A549 (cell line): ENCODE measurements at regions not wholly inside any gene's neighbourhood (a gene's known extent, or its start where the extent isn't known, plus 50 kb on each side); places are given as distances from the start of the nearest gene placed in this dataset.

Experiments used
- BHLHE40 ChIP-seq: IDR thresholded peaks from 2 replicates; pipeline ENCODE4 v1.6.1; 2012; ENCODE audit warnings: low read depth, low read length, inconsistent platforms
- RAD21 ChIP-seq, 2 experiments: fragments of >200 bp in 1 of 2; sonication (Bioruptor Twin) in 1 of 2; formaldehyde crosslinking in 1 of 2; IDR thresholded peaks in 1 of 2; conservative IDR thresholded peaks in 1 of 2; 2 replicates in 1 of 2; 3 replicates in 1 of 2; pipeline ENCODE4 v1.6.1; 2012 to 2018; ENCODE audit warnings: inconsistent platforms in 1 of 2

GRCh38 chr13:62320129-62321108 is 904.8 kb upstream of the PCDH20 start:
- TF ChIP-seq BHLHE40 (no peak), RAD21 (conservative IDR thresholded peaks at IDR 0.05 in 1 of 2, IDR thresholded peaks at IDR 0.05 in 1 of 2) (peak; percentile 66 to 69)
